ENCODE measurements at regions not wholly inside any gene's neighbourhood (a gene's known extent, or its start where the extent isn't known, plus 50 kb on each side); places are given as distances from the start of the nearest gene placed in this dataset.

DNA sequence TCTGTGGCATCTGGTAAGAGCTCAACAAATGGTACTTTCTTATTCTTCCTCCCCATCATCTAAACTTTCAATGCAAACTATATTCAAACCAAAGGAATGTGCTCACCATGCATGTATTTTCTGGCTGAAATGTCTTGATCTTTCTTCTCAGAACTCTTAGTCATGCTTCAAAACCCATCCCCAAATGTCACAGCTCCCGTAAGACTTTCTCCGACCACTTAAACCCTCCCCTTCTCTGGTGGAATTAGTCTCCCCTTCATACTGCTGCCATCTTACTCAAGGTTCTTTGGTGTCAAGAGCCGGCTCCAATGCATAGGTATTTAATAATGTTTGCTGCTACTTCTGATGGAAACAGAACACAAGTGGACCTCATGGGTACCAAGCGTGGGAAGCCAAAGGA is 538.1 kb downstream of the MATN1 start:
- Histone ChIP-seq H3K27me3 (ENCODE audit: insufficient read depth, low read length) (peaks cover 38% of the 10 kb centered on the region; the same call in 1 of the 2 replicates), H3K4me1 (ENCODE audit: control insufficient read depth in 1 of 2, insufficient read depth in 2 of 2, low read length in 2 of 2) (no peaks in the 10 kb centered on the region), H3K9me2 (ENCODE audit: insufficient read depth) (no peaks in the 10 kb centered on the region), H3K4me3 (replicated peaks in 1 of 2; ENCODE audit: low read depth in 1 of 2, low read length in 2 of 2) (no peak overlapping the region), H3K27ac (ENCODE audit: low read depth, low read length) (no peak overlapping the region), H3K36me3 (ENCODE audit: control insufficient read depth in 1 of 2, insufficient read depth in 2 of 2, low read length in 2 of 2) (no peaks in the 10 kb centered on the region), H2AFZ (ENCODE audit: low read depth, low read length, poor library complexity, severe bottlenecking) (no peak overlapping the region), H3K9ac (ENCODE audit: low read length) (no peak overlapping the region), H4K20me1 (ENCODE audit: insufficient read depth) (no peaks in the 10 kb centered on the region), H3K9me3 (ENCODE audit: control insufficient read depth in 1 of 2, insufficient read depth in 1 of 2, low read depth in 1 of 2, low read length in 2 of 2) (no peaks in the 10 kb centered on the region), H3K4me2 (ENCODE audit: low read length) (no peak overlapping the region), H3K79me2 (ENCODE audit: insufficient read depth, low read length) (no peaks in the 10 kb centered on the region)
- ATAC-seq, result no peak
- BruUV-seq (replicated peaks), result no TSS peak
- CTCF ChIA-PET, result no interaction called here
- DNase-seq (ENCODE audit: low read depth, low spot score), result no peak
- intact Hi-C loops (cut with micrococcal nuclease), result no loop called here
- TF ChIP-seq SRF (IDR thresholded peaks at IDR 0.05; ENCODE audit: low read depth) (no peak), EZH2 (IDR thresholded peaks at IDR 0.05) (no peak), SIN3A (IDR thresholded peaks at IDR 0.05; ENCODE audit: low read depth) (no peak), CBX3 (IDR thresholded peaks at IDR 0.05; ENCODE audit: low read depth) (no peak), TCF7L2 (IDR thresholded peaks at IDR 0.05; ENCODE audit: borderline replicate concordance, extremely low read depth, insufficient read depth, insufficient read length) (no peak), RAD21 (IDR thresholded peaks at IDR 0.05; ENCODE audit: low read depth) (no peak), CEBPB (IDR thresholded peaks at IDR 0.05; ENCODE audit: low read depth) (no peak), ELF1 (IDR thresholded peaks at IDR 0.05; ENCODE audit: borderline replicate concordance, low read depth) (no peak), EZH2phosphoT487 (IDR thresholded peaks at IDR 0.05; ENCODE audit: borderline replicate concordance) (no peak), POLR2A (IDR thresholded peaks at IDR 0.05; ENCODE audit: borderline replicate concordance, extremely low read depth, insufficient read depth, insufficient read length) (no peak), JUND (IDR thresholded peaks at IDR 0.05) (no peak), SP1 (IDR thresholded peaks at IDR 0.05; ENCODE audit: low read depth) (no peak), POLR2AphosphoS5 (IDR thresholded peaks at IDR 0.05; ENCODE audit: low read depth, low read length) (no peak)
- TF ChIP-seq, protein P1, sequence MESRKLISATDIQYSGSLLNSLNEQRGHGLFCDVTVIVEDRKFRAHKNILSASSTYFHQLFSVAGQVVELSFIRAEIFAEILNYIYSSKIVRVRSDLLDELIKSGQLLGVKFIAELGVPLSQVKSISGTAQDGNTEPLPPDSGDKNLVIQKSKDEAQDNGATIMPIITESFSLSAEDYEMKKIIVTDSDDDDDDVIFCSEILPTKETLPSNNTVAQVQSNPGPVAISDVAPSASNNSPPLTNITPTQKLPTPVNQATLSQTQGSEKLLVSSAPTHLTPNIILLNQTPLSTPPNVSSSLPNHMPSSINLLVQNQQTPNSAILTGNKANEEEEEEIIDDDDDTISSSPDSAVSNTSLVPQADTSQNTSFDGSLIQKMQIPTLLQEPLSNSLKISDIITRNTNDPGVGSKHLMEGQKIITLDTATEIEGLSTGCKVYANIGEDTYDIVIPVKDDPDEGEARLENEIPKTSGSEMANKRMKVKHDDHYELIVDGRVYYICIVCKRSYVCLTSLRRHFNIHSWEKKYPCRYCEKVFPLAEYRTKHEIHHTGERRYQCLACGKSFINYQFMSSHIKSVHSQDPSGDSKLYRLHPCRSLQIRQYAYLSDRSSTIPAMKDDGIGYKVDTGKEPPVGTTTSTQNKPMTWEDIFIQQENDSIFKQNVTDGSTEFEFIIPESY (IDR thresholded peaks at IDR 0.05; ENCODE audit: extremely low read depth, insufficient replicate concordance, low read length), result no peak
- TF ChIP-seq, protein P2, sequence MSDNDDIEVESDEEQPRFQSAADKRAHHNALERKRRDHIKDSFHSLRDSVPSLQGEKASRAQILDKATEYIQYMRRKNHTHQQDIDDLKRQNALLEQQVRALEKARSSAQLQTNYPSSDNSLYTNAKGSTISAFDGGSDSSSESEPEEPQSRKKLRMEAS (IDR thresholded peaks at IDR 0.05), result no peak
- TF ChIP-seq, protein P3, sequence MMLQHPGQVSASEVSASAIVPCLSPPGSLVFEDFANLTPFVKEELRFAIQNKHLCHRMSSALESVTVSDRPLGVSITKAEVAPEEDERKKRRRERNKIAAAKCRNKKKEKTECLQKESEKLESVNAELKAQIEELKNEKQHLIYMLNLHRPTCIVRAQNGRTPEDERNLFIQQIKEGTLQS (IDR thresholded peaks at IDR 0.05), result no peak
- TF ChIP-seq, protein P4, sequence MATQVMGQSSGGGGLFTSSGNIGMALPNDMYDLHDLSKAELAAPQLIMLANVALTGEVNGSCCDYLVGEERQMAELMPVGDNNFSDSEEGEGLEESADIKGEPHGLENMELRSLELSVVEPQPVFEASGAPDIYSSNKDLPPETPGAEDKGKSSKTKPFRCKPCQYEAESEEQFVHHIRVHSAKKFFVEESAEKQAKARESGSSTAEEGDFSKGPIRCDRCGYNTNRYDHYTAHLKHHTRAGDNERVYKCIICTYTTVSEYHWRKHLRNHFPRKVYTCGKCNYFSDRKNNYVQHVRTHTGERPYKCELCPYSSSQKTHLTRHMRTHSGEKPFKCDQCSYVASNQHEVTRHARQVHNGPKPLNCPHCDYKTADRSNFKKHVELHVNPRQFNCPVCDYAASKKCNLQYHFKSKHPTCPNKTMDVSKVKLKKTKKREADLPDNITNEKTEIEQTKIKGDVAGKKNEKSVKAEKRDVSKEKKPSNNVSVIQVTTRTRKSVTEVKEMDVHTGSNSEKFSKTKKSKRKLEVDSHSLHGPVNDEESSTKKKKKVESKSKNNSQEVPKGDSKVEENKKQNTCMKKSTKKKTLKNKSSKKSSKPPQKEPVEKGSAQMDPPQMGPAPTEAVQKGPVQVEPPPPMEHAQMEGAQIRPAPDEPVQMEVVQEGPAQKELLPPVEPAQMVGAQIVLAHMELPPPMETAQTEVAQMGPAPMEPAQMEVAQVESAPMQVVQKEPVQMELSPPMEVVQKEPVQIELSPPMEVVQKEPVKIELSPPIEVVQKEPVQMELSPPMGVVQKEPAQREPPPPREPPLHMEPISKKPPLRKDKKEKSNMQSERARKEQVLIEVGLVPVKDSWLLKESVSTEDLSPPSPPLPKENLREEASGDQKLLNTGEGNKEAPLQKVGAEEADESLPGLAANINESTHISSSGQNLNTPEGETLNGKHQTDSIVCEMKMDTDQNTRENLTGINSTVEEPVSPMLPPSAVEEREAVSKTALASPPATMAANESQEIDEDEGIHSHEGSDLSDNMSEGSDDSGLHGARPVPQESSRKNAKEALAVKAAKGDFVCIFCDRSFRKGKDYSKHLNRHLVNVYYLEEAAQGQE (IDR thresholded peaks at IDR 0.05; ENCODE audit: low read depth), result no peak
- TF ChIP-seq, protein P5, sequence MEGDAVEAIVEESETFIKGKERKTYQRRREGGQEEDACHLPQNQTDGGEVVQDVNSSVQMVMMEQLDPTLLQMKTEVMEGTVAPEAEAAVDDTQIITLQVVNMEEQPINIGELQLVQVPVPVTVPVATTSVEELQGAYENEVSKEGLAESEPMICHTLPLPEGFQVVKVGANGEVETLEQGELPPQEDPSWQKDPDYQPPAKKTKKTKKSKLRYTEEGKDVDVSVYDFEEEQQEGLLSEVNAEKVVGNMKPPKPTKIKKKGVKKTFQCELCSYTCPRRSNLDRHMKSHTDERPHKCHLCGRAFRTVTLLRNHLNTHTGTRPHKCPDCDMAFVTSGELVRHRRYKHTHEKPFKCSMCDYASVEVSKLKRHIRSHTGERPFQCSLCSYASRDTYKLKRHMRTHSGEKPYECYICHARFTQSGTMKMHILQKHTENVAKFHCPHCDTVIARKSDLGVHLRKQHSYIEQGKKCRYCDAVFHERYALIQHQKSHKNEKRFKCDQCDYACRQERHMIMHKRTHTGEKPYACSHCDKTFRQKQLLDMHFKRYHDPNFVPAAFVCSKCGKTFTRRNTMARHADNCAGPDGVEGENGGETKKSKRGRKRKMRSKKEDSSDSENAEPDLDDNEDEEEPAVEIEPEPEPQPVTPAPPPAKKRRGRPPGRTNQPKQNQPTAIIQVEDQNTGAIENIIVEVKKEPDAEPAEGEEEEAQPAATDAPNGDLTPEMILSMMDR (IDR thresholded peaks at IDR 0.05 in 2 of 3, conservative IDR thresholded peaks at IDR 0.05 in 1 of 3; ENCODE audit: borderline replicate concordance in 1 of 3, insufficient read depth in 1 of 3, low read depth in 2 of 3, low read length in 2 of 3), result no peak
- RAD21 ChIA-PET (ENCODE audit: low non-redundant PET in 1 of 2, low total read pairs in 2 of 2, uncharacterized antibody in 2 of 2, unreplicated experiment in 2 of 2), result no interaction called here
- POLR2A ChIA-PET, result no interaction called here

Measured in HCT116 (cell line).